HG03135 (cell line): ENCODE measurements at regions not wholly inside any gene's neighbourhood (a gene's known extent, or its start where the extent isn't known, plus 50 kb on each side); places are given as distances from the start of the nearest gene placed in this dataset.
A peak's percentile ranks its signal among the peaks of the same experiment; 100 is the strongest.

Experiments
- ATAC-seq: cut with Tn5 transposase; IDR thresholded peaks from one replicate; pipeline ENCODE4 v1.9.1; 2021; ENCODE audit warnings: mild to moderate bottlenecking, moderate library complexity; ENCODE audit not compliant: unreplicated experiment

DNA sequence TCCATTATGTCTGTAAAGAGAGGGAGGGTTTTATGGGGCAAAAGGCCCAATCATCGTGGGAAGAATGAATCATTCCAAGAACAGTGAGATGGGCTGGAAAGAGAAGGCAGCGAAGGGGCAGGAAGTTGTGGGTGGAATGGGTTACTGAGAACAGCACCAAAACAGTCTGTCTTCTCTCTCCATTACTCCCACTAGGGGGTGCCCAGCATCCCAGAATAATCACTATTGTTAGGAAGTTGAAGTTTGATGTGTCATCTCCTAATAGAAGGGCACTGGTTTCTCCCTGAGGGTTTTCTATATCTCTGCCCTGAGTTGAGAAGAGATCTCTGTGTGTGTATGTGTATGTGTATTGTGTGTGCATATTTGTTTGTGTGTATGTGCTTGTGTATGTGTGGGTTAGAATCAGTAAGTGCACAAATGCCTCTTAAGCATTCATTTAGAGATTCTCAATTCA lies 76.6 kb upstream of the MAP4K3 start:
- peak; percentile 83 for ATAC-seq

DNA sequence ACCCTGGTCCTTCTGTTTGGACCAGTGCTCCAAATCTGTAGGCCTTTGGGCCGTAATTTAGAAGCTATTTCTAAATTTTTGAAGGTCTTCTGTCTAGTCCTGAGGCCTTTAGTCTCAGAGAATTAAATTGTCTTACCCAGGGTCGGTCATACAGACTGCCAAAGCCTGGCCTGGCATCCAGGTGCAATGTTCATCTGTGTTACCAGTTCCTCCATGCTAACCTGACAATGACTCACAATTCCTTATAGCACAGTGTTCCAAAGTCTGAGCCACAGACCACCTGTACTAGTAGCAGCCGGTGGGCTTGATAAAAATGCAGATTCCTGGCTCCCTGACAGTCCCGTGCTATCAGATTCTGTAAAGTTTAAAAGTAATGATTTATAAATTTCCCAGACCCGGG lies 77.7 kb upstream of the MAP4K3 start:
- no peak for ATAC-seq

DNA sequence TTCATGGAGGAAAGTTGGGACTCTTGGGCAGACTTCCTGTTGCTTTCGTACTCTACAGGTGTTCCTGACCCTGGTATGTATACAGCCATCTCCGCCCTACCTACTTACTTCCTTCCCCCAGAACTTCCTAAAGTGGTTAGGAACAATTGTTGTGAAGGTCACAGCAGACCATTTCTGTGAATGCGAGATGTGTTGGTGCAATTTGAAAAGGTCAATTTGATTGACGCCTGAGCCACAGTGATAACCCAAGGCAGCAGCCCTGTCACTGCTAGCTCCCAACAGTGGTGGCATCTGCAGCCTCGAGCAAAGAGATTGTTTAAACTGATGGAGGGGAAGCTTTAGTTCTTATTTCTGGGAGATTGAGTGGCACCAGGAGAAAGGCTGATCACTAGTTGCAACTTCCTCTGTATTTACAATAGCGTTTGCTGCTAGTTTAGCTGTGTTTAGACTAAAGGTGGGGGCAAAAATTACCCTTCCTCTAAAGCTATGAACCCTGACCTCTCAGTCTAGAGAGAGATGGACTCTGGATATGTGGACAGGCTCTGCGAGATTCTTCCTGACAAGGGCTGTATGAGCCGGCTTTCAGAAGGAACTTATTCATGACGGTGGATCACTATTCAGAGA lies 78.3 kb upstream of the MAP4K3 start:
- no peak for ATAC-seq

DNA sequence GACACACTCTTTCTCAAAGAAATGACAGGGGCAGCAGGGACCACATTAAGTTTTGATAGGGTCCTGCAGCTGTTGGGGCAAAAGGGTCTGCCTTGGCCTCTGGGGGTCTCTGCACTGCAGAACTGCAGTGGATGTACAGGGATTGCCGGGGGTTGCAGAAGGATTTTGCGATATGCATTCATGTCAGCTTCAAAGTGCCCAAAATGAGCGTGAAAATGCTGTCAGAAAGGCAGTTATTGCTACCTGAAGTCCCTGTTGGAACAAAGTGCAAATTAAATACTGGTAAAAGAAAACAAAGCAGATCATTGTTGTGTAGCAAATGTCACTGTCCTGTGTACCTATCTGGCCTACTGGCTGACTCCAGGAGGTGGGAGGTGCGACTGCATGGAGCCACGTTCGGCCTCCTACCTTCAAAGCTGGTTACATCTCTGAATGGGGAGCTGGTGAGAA lies 78.8 kb upstream of the MAP4K3 start:
- no peak for ATAC-seq

DNA sequence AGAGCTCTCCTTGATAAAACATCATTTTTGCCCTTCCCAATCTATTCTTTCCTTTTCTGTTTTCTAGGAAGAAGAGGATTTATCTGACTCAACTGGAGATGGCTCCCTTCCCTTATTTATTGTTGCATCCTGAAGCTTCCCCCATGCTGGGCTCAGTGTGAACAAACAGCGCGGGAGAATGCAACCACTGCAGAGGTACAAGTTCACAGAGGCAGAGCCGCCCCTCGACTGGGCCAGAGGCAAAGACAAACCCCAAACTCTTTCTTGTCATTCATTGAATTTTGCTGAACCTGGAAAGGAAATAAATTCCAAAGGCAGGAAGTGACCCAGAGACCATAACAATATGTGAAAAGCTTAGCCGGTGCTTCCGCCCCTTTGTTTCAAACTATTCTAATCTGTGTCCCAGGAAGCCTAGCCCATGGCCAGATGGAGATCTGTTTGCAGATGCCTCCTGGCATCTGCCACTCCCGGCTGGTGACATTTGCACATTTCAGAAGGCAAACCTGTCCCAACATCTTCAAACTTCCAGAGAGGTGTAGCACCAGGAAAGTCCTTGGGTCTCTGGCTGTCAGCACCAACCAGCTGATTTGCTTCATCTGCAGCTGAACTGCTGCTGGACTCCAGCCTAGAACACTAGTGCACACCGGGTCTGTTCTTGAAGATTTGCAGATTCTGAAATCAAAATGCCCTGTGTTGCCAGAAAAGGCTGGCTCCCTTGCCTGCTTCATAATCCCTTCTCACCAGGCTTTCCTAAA lies 79.4 kb upstream of the MAP4K3 start:
- ATAC-seq: no peak

DNA sequence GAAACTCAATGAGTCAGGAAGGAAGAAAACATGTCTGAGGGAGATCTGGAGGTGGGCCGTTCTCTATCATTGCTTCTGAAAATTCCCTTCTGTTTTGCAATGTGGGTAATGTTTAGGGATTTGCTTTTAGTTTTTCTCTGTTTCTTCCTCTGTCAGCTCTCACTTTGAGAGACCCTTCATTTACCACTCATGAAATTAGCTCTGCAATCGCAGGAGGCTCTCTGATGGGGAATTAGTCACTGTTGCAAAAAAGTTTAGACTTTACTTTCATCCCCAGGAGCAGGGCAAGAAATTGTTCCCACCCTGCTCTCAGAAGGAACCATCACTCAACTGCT lies 80.0 kb upstream of the MAP4K3 start:
- ATAC-seq: no peak

DNA sequence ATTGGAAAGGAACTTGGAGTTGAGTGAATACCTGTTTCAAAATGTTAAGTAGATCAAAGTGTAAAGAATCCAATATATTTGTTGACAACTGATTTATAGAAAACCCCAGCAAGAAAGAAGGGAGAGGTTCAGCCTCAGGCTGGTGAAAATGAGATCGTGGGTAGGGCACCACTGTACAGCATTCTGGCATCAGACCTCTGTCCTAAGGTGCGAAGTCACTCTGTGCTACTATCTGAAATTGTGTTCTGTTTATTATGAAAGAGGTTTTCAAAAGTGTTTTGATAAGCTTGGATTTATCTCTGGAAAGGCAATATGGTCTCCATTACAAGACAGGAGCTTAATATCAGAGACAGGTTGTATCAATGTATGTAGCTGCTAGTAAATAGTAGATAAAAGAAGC lies 80.5 kb upstream of the MAP4K3 start:
- ATAC-seq: no peak

DNA sequence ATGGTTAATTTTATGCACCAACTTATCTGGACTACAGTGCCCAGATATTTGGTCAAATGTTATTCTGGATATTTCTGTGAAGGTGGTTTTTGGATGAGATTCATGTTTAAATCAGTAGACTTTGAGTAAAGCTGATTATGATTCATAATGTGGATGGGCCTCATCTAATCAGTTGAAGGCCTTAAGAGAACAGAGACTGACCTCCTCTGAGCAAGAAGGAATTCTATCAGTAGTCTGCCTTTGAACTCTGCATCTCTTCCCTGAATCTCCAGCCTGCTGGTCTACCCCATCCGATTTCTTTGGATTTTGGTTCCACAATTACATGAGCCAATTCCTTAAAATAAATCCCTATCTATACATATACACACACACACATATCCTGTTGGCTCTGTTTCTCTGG lies 82.8 kb upstream of the MAP4K3 start:
- ATAC-seq: no peak

DNA sequence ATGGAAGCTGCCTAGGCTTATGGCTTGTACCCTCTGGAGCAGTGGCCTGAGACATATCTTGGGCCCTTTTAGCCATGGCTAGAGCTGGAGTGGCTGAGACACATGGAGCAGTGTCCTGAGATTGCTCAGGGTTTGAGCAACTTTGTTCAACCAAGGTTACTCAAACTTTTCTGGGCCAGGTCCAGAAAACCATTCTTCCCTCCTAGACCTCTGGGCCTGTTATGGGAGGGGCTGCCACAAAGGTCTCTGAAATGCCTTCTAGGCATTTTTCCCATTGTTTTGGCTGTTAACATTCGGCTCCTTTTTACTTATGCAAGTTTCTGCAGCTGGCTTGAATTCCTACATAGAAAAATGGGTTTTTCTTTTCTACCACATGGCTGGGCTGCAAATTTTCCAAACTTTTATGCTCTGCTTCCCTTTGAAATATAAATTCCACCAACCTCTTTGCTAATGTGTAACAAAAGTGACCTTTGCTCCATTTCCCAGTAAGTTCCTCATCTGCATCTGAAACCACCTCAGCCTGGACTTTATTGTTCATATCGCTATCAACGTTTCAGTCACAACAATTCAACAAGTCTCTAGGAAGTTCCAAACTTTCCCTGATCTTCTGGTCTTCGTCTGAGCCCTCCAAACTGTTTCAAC lies 84.9 kb upstream of the MAP4K3 start:
- no peak for ATAC-seq

DNA sequence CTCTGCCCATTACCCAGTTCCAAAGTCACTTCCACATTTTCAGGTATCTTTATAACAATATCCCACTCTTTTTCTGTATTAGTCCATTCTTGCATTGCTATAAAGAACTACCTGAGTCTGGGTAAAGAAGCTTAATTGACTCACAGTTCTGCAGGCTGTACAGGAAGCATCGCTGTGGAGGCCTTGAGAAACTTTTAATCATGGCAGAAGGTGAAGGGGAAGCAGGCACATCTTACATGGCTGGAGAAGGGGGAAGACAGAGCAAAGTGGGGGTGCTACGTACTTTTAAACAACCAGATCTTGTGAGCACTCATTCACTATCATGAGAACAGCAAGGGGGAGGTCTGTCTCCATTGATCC lies 85.4 kb upstream of the MAP4K3 start:
- ATAC-seq: no peak

DNA sequence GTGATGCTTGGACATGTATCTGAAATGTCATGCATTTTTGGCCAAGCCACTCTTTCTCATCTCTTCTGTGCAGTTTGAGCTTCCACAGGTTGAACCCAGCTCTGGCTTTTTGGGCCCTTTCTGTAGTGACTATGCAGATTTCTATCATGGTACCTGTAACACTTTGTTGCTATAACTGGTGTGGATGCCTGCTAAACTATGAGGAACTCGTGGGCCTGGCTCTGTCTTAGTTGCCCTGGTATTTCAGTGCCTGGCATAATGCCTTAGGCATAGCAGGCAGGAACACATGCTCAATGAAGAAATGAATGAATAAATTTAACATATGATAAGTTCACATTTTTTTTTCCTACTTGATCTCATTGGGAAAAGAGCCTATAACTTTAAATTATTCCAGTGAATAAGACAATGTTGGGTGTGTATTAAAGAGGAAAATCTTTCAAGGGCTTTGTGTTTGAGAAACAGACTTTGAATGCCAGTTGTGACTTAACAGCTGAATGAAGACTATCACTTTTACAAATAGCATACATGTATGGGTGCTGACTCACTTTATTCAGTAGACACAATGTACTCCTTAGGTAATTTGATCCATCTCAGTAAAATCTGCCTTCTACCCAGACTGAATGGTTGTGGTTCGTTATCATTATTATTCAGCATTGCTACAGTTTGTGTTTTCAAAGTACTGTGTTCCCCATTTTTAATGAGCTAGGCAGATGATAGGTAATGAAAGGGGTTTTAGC lies 86.4 kb upstream of the MAP4K3 start:
- ATAC-seq: no peak

DNA sequence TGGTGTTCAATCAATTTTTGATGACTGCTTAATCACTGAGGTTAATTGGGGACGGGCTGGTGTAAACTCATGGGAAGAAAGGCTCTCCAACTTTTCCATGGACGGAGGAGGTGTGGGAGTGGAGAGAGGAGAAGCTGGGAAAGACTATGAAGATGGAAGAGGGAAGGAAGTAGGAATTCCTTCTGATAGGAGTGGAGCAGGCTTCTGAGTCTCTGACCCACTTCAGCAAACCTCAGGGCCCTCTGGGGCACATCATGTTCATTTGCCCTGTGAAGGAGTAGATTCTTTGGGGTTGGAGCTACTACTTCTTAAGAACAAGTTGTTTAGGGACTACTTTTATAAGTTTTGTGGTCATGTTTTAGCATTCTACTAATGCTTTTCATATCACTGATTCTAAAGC lies 87.0 kb upstream of the MAP4K3 start:
- no peak for ATAC-seq

DNA sequence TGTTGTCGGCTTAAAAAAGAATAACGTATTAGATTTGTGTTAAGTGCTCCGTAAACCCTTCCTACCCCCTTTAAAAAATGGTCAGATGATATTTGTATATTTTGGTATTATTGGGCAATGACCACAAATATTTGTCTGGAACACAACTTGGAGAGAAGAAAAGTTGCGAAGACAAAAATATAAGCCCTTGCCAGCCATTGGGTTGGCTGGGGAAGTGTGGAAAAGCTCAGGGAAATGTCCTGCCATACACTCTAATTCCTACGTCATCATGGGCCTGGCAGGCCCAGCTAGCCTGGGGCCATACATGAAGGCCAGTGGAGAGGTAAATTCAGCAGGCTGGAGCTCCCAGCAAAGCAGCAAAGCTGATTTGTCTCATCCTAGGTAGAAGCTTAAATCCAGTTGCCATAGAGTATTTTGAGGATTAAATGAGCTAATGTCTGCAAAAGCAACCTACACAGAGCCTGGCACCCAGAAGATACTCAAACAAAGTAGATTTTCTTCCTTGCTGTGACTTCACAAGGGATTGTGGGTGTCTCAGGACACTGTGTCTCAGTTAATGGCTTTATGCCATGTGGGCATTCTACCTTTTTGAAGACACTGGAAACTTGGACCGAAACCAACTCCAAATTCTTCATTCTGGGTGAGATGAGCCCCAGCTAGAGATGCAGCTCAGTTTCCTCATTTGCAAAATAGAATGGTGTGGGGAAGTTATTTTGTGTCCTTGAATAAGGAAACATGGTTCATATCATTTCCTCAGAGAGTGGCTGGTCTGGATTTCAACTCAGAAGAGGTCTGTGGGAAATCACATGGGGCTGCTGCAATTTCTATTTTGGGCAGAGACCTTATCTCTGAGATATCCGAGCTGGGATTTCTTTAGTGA lies 87.9 kb upstream of the MAP4K3 start:
- ATAC-seq: no peak

DNA sequence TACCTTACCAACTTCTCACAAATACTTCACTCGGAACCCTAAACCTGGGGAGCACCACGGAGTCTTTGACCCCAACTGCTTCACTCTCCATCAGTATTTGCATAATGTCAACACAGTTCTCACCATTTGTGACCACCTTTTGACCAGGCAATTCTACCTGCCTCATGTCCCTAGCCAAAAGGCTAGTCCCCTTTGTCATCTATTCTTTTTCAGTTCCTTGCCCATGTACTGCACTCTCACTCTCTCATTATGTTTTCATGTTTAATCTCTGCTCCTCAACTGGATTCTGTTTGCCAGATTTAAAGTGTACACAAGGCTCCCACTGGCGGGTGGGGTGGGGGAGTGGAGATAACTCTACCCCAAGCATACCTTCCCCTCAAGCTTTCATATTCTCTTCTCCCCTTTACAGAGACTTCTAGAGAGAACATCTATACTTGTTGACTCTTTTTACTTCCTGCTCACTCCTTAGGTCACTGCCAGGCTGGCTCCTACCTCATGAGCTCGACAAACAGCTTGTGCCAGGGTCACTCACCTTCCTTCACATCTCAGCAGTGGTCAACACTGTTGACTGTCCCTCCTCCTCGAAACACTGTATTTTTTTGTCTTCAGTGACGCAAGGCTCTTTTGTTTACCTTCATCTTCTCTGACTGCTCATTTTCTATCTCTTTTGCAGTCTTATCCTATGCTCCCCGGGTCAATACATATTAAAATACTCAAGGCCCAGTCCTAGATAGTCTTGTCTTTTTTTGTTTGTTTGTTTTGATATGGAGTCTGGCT lies 88.7 kb upstream of the MAP4K3 start:
- ATAC-seq: no peak

DNA sequence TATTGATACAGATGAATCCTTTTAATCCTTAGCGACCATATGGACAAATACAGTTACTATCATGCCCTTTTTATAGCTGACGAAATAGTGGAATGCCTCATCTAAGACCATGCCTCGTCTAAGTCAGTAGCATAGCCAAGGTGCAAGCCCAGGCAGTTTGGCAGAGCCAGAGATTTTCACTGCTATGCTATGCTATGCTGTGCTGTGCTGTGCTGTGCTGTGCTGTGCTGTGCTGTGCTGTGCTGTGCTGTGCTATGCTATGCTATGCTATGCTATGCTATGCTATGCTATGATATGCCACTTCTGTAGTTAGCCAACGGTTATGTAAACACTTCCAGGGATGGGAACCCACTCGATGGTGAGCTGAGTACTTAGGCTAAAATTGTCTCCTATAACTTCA lies 91.6 kb upstream of the MAP4K3 start:
- ATAC-seq: no peak

DNA sequence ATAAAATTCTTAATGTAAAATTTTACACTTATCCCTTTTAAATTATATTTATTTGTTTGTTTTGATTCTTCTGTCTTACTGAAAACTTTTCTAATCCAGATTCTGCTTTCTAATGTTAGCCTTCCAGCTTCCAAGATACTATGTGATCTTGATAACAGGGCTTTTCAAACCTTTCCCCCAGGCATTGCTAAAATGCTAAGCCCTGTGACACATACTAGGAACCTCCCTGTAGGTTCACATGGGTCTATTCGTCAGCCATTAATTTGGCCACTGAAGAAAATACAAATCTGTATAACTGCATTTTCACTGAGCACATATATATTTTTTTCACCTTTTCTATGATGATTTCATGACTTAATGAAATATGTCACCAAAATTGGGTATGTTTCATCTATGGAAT lies 92.8 kb upstream of the MAP4K3 start:
- no peak for ATAC-seq

DNA sequence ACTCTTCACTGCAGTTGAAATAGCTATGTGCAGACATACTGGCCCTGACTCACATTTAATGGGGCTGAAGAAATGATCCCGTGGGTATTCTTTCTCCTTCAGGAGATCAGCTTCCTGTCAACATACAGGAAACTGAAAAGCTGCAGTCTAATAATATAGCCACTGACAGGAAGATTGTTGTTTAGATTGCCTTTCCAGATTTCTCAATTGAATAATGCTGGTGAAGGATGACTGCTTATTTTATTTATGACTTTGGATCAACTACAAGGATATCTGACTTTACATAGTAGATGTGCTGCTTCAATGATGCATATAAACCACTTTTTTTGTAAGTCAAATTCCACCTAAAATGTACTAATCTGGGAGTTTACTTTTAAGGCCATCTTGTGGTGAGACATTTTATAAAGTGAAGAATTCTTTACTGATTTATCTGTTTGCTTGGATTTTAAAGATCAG lies 93.4 kb upstream of the MAP4K3 start:
- ATAC-seq: no peak

DNA sequence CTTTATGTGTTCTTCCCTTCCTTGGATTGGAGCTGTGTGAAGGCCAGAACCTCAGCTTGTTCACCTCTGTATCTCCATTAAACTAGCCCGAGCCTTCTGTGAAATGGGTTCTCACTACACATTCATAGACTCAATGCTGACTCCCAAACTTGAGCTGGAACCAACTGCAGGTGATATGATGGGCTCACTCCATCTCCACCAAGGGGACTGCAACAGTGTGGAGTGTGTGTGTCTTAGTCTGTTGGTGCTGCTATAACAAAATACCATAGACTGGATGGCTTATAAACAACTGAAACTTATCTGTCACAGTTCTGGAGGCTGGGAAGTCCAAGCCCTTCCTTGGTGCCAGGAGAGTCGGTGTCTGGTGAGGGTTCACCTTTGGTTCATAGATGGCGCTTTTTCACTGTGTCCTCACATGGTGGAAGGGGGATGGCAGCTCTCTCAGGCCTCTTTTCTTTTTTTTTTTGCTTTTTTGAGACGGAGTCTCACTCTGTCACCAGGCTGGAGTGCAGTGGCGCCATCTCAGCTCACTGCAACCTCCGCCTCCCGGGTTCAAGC lies 94.2 kb upstream of the MAP4K3 start:
- ATAC-seq: no peak

DNA sequence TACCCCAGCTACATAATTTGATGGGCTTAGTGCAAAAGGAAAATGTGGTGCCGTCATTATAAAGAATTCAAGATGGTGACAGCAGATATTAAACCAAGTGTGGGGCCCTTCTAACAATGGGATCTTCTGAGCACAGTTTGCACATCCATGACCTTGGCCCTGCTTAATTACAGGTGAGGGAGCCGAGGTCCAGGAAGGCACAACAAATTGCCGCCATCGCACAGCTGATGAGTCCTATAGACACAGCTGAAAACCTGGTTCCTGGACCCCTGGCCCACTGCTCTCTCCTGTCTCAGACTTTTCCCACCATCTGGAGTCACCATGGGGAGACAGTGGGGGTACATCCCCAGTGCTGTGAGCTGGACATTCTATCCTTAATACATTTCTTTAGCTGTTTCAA lies 95.8 kb upstream of the MAP4K3 start:
- no peak for ATAC-seq
